ENCODE measurements at regions not wholly inside any gene's neighbourhood (a gene's known extent, or its start where the extent isn't known, plus 50 kb on each side); places are given as distances from the start of the nearest gene placed in this dataset.

DNA sequence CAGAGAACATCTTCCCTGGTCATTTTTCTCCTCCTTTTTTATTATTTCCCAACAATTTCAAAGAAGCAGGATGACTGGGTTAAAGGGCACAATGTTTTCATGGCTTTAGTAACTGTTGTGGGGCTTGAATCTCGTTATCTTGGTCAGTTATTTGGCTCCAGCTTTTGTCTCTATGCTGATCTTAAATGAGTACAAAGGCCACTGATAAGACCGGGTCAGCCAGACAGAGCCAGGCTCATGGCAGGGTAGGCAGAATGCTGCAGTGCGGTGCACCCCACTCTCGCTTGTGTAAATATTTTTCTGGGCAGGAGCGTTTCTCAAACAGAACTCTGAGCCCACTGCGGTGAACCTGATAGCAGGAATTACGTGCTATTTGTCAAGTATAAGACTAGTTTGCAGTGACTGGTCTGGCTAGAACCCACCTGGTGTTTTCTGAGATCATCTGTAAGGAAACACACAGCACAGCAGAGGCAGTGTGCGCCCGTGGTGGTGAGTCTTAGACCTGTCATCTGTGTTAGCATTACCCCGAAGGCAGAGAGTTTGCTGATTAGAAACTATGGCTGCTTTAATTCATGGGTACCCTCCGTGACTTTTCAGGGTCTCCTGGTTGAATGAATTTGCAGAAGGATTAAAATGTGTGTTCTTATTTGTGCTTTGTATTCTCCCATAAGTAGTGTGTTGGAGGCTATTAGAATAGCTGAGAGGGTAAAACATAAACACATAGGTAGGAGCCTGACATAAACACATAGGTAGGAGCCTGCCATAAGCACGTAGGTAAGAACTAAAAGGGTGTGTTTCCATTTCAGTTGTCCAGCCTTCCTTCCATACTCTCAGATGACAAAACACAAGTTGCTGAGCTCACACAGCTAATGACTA is 158.6 kb upstream of the DMRT1 start (continued):
- TF ChIP-seq, protein P1, sequence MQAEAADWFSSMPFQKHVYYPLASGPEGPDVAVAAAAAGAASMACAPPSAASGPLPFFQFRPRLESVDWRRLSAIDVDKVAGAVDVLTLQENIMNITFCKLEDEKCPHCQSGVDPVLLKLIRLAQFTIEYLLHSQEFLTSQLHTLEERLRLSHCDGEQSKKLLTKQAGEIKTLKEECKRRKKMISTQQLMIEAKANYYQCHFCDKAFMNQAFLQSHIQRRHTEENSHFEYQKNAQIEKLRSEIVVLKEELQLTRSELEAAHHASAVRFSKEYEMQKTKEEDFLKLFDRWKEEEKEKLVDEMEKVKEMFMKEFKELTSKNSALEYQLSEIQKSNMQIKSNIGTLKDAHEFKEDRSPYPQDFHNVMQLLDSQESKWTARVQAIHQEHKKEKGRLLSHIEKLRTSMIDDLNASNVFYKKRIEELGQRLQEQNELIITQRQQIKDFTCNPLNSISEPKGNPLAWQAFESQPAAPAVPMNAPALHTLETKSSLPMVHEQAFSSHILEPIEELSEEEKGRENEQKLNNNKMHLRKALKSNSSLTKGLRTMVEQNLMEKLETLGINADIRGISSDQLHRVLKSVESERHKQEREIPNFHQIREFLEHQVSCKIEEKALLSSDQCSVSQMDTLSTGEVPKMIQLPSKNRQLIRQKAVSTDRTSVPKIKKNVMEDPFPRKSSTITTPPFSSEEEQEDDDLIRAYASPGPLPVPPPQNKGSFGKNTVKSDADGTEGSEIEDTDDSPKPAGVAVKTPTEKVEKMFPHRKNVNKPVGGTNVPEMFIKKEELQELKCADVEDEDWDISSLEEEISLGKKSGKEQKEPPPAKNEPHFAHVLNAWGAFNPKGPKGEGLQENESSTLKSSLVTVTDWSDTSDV (CRISPR knock-in tag; IDR thresholded peaks at IDR 0.05), result no peak
- TF ChIP-seq, protein P2, sequence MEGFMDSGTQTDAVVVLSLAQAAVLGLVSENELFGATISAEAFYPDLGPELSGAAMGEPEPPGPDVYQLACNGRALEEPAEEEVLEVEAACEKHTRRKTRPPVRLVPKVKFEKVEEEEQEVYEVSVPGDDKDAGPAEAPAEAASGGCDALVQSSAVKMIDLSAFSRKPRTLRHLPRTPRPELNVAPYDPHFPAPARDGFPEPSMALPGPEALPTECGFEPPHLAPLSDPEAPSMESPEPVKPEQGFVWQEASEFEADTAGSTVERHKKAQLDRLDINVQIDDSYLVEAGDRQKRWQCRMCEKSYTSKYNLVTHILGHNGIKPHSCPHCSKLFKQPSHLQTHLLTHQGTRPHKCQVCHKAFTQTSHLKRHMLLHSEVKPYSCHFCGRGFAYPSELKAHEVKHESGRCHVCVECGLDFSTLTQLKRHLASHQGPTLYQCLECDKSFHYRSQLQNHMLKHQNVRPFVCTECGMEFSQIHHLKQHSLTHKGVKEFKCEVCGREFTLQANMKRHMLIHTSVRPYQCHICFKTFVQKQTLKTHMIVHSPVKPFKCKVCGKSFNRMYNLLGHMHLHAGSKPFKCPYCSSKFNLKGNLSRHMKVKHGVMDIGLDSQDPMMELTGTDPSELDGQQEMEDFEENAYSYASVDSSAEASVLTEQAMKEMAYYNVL (CRISPR knock-in tag; IDR thresholded peaks at IDR 0.05; ENCODE audit: borderline replicate concordance), result peak; percentile 95
- TF ChIP-seq HMGA1 (CRISPR knock-in tag; conservative IDR thresholded peaks at IDR 0.05), result no peak
- no peak for TF ChIP-seq ZSCAN22 (CRISPR knock-in tag; IDR thresholded peaks at IDR 0.05)
- TF ChIP-seq, protein P3, sequence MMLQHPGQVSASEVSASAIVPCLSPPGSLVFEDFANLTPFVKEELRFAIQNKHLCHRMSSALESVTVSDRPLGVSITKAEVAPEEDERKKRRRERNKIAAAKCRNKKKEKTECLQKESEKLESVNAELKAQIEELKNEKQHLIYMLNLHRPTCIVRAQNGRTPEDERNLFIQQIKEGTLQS (CRISPR knock-in tag; IDR thresholded peaks at IDR 0.05), result peak; percentile 58; the same call in 1 of the 2 replicates
- peak; percentile 85 for TF ChIP-seq HOXA3 (CRISPR knock-in tag; IDR thresholded peaks at IDR 0.05)
- no peak for TF ChIP-seq NRL (CRISPR knock-in tag; IDR thresholded peaks at IDR 0.05; ENCODE audit: borderline replicate concordance)
- TF ChIP-seq, protein P4, sequence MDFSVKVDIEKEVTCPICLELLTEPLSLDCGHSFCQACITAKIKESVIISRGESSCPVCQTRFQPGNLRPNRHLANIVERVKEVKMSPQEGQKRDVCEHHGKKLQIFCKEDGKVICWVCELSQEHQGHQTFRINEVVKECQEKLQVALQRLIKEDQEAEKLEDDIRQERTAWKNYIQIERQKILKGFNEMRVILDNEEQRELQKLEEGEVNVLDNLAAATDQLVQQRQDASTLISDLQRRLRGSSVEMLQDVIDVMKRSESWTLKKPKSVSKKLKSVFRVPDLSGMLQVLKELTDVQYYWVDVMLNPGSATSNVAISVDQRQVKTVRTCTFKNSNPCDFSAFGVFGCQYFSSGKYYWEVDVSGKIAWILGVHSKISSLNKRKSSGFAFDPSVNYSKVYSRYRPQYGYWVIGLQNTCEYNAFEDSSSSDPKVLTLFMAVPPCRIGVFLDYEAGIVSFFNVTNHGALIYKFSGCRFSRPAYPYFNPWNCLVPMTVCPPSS (IDR thresholded peaks at IDR 0.05), result no peak
- no peak for TF ChIP-seq ZBTB42 (CRISPR knock-in tag; IDR thresholded peaks at IDR 0.05)
- 0 out of 2 replicates have a peak, but pooled peaks have one; percentile 49 for TF ChIP-seq FIP1L1 (IDR thresholded peaks at IDR 0.05; ENCODE audit: borderline replicate concordance, insufficient read depth, low read depth, low read length)
- TF ChIP-seq CREB1 (IDR thresholded peaks at IDR 0.05), result peak; percentile 36; the same call in 1 of the 2 replicates
- TF ChIP-seq CREB1 (CRISPR knock-in tag; IDR thresholded peaks at IDR 0.05), result peak; percentile 69
- peak; percentile 62; the same call in 1 of the 2 replicates for TF ChIP-seq SPEN (CRISPR knock-in tag; IDR thresholded peaks at IDR 0.05; ENCODE audit: low read depth)
- TF ChIP-seq TEAD3 (CRISPR knock-in tag; optimal IDR thresholded peaks at IDR 0.05; ENCODE audit: borderline replicate concordance), result peak; percentile 88
- TF ChIP-seq TBL1XR1 (IDR thresholded peaks at IDR 0.05; ENCODE audit: borderline replicate concordance, low read length, partially characterized antibody), result peak; percentile 97
- TF ChIP-seq ZMAT3 (CRISPR knock-in tag; conservative IDR thresholded peaks at IDR 0.05), result 0 out of 2 replicates have a peak, but pooled peaks have one; percentile 47
- TF ChIP-seq HOXA9 (CRISPR knock-in tag; IDR thresholded peaks at IDR 0.05; ENCODE audit: borderline replicate concordance), result no peak
- no peak; the same call in 1 of the 2 replicates for TF ChIP-seq ATF7-NPFF (CRISPR knock-in tag; IDR thresholded peaks at IDR 0.05; ENCODE audit: low read depth)
- TF ChIP-seq, protein P5, sequence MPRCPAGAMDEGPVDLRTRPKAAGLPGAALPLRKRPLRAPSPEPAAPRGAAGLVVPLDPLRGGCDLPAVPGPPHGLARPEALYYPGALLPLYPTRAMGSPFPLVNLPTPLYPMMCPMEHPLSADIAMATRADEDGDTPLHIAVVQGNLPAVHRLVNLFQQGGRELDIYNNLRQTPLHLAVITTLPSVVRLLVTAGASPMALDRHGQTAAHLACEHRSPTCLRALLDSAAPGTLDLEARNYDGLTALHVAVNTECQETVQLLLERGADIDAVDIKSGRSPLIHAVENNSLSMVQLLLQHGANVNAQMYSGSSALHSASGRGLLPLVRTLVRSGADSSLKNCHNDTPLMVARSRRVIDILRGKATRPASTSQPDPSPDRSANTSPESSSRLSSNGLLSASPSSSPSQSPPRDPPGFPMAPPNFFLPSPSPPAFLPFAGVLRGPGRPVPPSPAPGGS (CRISPR knock-in tag; IDR thresholded peaks at IDR 0.05), result peak; percentile 84; the same call in 1 of the 2 replicates
- peak in 1 of 2 experiments; percentile 3; a peak in 2 of 4 replicates for TF ChIP-seq MAFK (conservative IDR thresholded peaks at IDR 0.05 in 1 of 2, IDR thresholded peaks at IDR 0.05 in 1 of 2; ENCODE audit: low read length in 2 of 2)
- no peak for TF ChIP-seq FOXK2 (IDR thresholded peaks at IDR 0.05)
- TF ChIP-seq ETV6 (CRISPR knock-in tag; conservative IDR thresholded peaks at IDR 0.05), result peak; percentile 83

All from HepG2 (cell line).